DOHH2 (cell line): ENCODE measurements at regions not wholly inside any gene's neighbourhood (a gene's known extent, or its start where the extent isn't known, plus 50 kb on each side); places are given as distances from the start of the nearest gene placed in this dataset.

Experiments used
- CTCF ChIP-seq: fragments of 200-600 bp; sonication (generic); IDR thresholded peaks from one replicate; pipeline ENCODE4 v1.5.1; 2014; ENCODE audit warnings: antibody characterized with exemption, mild to moderate bottlenecking, low read depth, low read length; ENCODE audit not compliant: poor library complexity, severe bottlenecking
- EZH2phosphoT487 ChIP-seq: fragments of 200-600 bp; sonication (generic); IDR thresholded peaks from 2 replicates; pipeline ENCODE4 v1.6.1; 2017; ENCODE audit warnings: borderline replicate concordance, mild to moderate bottlenecking, antibody characterized with exemption, low read length, moderate library complexity, mixed read lengths

- TF ChIP-seq CTCF (no peak), EZH2phosphoT487 (no peak)
These were observed 67.4 kb upstream of the ADAMTS19 start for GRCh38 chr5:129392681-129393080.
